Osteocyte (in vitro differentiated cells): ENCODE measurements at regions not wholly inside any gene's neighbourhood (a gene's known extent, or its start where the extent isn't known, plus 50 kb on each side); places are given as distances from the start of the nearest gene placed in this dataset.

Experiments
- DNase-seq: peaks from one replicate; pipeline ENCODE4 v3.0.0; 2021; ENCODE audit warnings: mixed read lengths; ENCODE audit not compliant: unreplicated experiment; ENCODE audit errors: extremely low spot score
- H3K27ac Mint-ChIP-seq: one replicate; pipeline ENCODE4 v1.8.0; 2021; ENCODE audit warnings: mild to moderate bottlenecking, mixed read lengths; ENCODE audit not compliant: unreplicated experiment
- H3K27me3 Mint-ChIP-seq: one replicate; pipeline ENCODE4 v1.8.0; 2021; ENCODE audit warnings: mixed read lengths; ENCODE audit not compliant: unreplicated experiment
- H3K36me3 Mint-ChIP-seq: one replicate; pipeline ENCODE4 v1.8.0; 2021; ENCODE audit warnings: mixed read lengths; ENCODE audit not compliant: unreplicated experiment
- H3K4me1 Mint-ChIP-seq: one replicate; pipeline ENCODE4 v1.8.0; 2021; ENCODE audit warnings: mixed read lengths; ENCODE audit not compliant: unreplicated experiment
- H3K4me3 Mint-ChIP-seq: one replicate; pipeline ENCODE4 v1.8.0; 2021; ENCODE audit warnings: mild to moderate bottlenecking, moderate library complexity, mixed read lengths; ENCODE audit not compliant: unreplicated experiment
- H3K9me3 Mint-ChIP-seq: one replicate; pipeline ENCODE4 v1.8.0; 2021; ENCODE audit warnings: mixed read lengths; ENCODE audit not compliant: unreplicated experiment
- TF ChIP-seq, protein P1 (sequence below): fragments of 200-600 bp; sonication (generic); IDR thresholded peaks from 2 replicates; pipeline ENCODE4 v1.5.0; 2021; ENCODE audit warnings: antibody characterized with exemption, mild to moderate bottlenecking, moderate library complexity

DNA sequence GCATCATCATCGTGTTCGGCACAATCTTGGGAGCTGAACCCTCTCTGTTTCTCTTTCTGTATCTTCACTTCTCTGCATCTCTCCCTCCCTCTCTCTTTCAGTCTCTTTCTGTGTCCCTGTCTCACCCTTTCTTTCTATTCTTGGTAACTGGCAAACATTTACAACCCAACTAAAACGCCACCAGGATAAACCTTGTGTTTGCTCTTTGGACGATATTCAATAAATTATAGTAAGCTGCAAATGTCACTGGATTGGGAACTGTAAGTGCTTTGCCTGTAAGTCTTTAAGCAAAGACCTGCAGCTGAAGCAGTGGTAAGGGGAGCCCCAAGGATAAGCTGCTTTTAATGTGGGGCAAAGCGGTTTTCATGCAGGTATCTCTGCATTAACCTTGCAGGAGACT, 558.0 kb upstream of the MKI67 start:
- Mint-ChIP-seq H3K27ac (no peak overlapping the region), H3K4me3 (no peak overlapping the region), H3K36me3 (no peaks in the 10 kb centered on the region), H3K27me3 (no peaks in the 10 kb centered on the region), H3K4me1 (no peaks in the 10 kb centered on the region), H3K9me3 (peaks cover 21% of the 10 kb centered on the region)
- TF ChIP-seq, protein P1, sequence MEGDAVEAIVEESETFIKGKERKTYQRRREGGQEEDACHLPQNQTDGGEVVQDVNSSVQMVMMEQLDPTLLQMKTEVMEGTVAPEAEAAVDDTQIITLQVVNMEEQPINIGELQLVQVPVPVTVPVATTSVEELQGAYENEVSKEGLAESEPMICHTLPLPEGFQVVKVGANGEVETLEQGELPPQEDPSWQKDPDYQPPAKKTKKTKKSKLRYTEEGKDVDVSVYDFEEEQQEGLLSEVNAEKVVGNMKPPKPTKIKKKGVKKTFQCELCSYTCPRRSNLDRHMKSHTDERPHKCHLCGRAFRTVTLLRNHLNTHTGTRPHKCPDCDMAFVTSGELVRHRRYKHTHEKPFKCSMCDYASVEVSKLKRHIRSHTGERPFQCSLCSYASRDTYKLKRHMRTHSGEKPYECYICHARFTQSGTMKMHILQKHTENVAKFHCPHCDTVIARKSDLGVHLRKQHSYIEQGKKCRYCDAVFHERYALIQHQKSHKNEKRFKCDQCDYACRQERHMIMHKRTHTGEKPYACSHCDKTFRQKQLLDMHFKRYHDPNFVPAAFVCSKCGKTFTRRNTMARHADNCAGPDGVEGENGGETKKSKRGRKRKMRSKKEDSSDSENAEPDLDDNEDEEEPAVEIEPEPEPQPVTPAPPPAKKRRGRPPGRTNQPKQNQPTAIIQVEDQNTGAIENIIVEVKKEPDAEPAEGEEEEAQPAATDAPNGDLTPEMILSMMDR = no peak
- no peak for DNase-seq

- H3K36me3 Mint-ChIP-seq = no peaks in the 10 kb centered on the region
- no peak overlapping the region for H3K4me3 Mint-ChIP-seq
- H3K4me1 Mint-ChIP-seq = no peaks in the 10 kb centered on the region
- H3K27ac Mint-ChIP-seq = no peak overlapping the region
- TF ChIP-seq, protein P1 = no peak
- DNase-seq = no peak
- H3K27me3 Mint-ChIP-seq = no peaks in the 10 kb centered on the region
- H3K9me3 Mint-ChIP-seq = peaks cover 9% of the 10 kb centered on the region
These were observed 560.5 kb upstream of the MKI67 start for GRCh38 chr10:128686630-128687278.

DNA sequence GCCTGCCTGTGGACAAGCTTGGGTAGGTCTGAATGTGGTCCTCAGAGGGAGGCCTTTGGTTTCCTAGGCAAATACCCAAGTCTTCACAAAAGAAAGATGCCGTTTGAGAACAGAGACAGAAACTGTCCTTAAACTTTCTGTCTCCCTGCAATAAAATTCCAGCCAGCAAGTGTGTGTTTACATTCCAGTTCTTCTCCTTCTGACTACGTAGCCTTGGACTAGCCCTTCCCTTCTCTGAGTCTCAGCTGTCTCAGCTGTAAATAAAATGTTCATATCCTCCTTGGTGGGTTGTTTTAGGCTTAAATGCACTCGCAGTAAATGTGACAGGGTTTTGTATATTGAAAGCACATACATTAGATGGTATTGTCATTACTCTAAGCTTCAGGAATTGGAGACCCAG, 561.2 kb upstream of the MKI67 start:
- no peak for DNase-seq
- TF ChIP-seq, protein P1 = no peak
- Mint-ChIP-seq H3K27ac (no peak overlapping the region), H3K27me3 (no peaks in the 10 kb centered on the region), H3K36me3 (no peaks in the 10 kb centered on the region), H3K4me3 (no peak overlapping the region), H3K4me1 (no peaks in the 10 kb centered on the region), H3K9me3 (peaks cover 9% of the 10 kb centered on the region)

GRCh38 chr10:128687927-128688549, 561.8 kb upstream of the MKI67 start:
- peaks cover 9% of the 10 kb centered on the region for H3K9me3 Mint-ChIP-seq
- no peak for DNase-seq
- no peak overlapping the region for H3K4me3 Mint-ChIP-seq
- H3K27ac Mint-ChIP-seq = no peak overlapping the region
- TF ChIP-seq, protein P1 = no peak
- H3K4me1 Mint-ChIP-seq = no peaks in the 10 kb centered on the region
- H3K36me3 Mint-ChIP-seq = no peaks in the 10 kb centered on the region
- no peaks in the 10 kb centered on the region for H3K27me3 Mint-ChIP-seq

DNA sequence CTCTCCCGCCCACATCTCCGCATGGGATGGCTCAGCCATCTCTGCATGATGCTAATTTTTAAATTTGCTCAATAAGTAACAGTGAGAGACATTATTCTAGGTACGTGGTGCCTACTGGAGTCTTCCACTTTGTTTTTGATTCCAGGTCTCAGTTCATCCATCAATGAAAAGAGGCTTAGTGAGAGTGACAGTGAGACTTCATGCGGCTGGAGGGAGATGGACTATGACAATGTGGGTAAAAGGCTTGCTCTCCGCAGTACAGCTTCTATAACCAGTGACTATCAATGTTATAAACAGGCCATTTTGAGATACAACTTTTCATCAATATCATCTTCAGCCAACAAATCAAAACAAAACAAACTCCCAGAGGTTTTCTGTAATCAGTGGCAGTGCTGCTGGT, 563.4 kb upstream of the MKI67 start:
- H3K4me1 Mint-ChIP-seq = no peaks in the 10 kb centered on the region
- H3K27ac Mint-ChIP-seq = no peak overlapping the region
- H3K36me3 Mint-ChIP-seq = no peaks in the 10 kb centered on the region
- TF ChIP-seq, protein P1 = no peak
- no peak overlapping the region for H3K4me3 Mint-ChIP-seq
- no peak for DNase-seq
- H3K9me3 Mint-ChIP-seq = peaks cover 9% of the 10 kb centered on the region
- no peaks in the 10 kb centered on the region for H3K27me3 Mint-ChIP-seq
